ENCODE measurements at regions not wholly inside any gene's neighbourhood (a gene's known extent, or its start where the extent isn't known, plus 50 kb on each side); places are given as distances from the start of the nearest gene placed in this dataset.
"Not testable (repeated sequence)": the region's sequence is repeated elsewhere in the genome, so short reads cannot be mapped to it uniquely, and the experiment has no call there.

GRCh38 chr18:40365526-40365925, 1589.5 kb upstream of the PIK3C3 start:
- DNase-seq (ENCODE audit: low spot score) = no peak

- DNase-seq (ENCODE audit: low spot score) = no peak
Measured at GRCh38 chr18:40360558-40360957, 1594.5 kb upstream of the PIK3C3 start.

- no peak for DNase-seq (ENCODE audit: low spot score)
Measured at GRCh38 chr18:40357536-40357935, 1597.5 kb upstream of the PIK3C3 start.

GRCh38 chr18:40356168-40356567, 1598.9 kb upstream of the PIK3C3 start:
- no peak for DNase-seq (ENCODE audit: low spot score)

- peak; percentile 10 for DNase-seq (ENCODE audit: low spot score)
Measured at GRCh38 chr18:40355726-40356125, 1599.3 kb upstream of the PIK3C3 start.

GRCh38 chr18:40348196-40348595, 1606.8 kb upstream of the PIK3C3 start:
- DNase-seq (ENCODE audit: low spot score) = no peak

GRCh38 chr18:40347261-40347660, 1607.8 kb upstream of the PIK3C3 start:
- no peak for DNase-seq (ENCODE audit: low spot score)

GRCh38 chr18:40346146-40346545, 1608.9 kb upstream of the PIK3C3 start:
- no peak for DNase-seq (ENCODE audit: low spot score)

- DNase-seq (ENCODE audit: low spot score) = no peak
Measured at GRCh38 chr18:40341701-40342100, 1613.3 kb upstream of the PIK3C3 start.

- no peak for DNase-seq (ENCODE audit: low spot score)
Measured at GRCh38 chr18:40338284-40338683, 1616.8 kb upstream of the PIK3C3 start.

GRCh38 chr18:40326985-40327384, 1628.0 kb upstream of the PIK3C3 start:
- DNase-seq (ENCODE audit: low spot score) = no peak

- no peak for DNase-seq (ENCODE audit: low spot score)
Measured at GRCh38 chr18:40325988-40326387, 1629.0 kb upstream of the PIK3C3 start.

- DNase-seq (ENCODE audit: low spot score) = no peak
Measured at GRCh38 chr18:40314199-40314598, 1640.8 kb upstream of the PIK3C3 start.

- no peak for DNase-seq (ENCODE audit: low spot score)
Measured at GRCh38 chr18:40313030-40313642, 1641.9 kb upstream of the PIK3C3 start.

- no peak for DNase-seq (ENCODE audit: low spot score)
Measured at GRCh38 chr18:40307627-40308026, 1647.4 kb upstream of the PIK3C3 start.

GRCh38 chr18:40296717-40297413, 1658.2 kb upstream of the PIK3C3 start:
- no peak for DNase-seq (ENCODE audit: low spot score)

- no peak for DNase-seq (ENCODE audit: low spot score)
Measured at GRCh38 chr18:40292985-40293710, 1661.9 kb upstream of the PIK3C3 start.

- no peak for DNase-seq (ENCODE audit: low spot score)
Measured at GRCh38 chr18:40283560-40283959, 1671.5 kb upstream of the PIK3C3 start.

GRCh38 chr18:40281356-40281755, 1673.7 kb upstream of the PIK3C3 start:
- DNase-seq (ENCODE audit: low spot score) = not testable (repeated sequence)

- DNase-seq (ENCODE audit: low spot score) = no peak
Measured at GRCh38 chr18:40274618-40275196, 1680.3 kb upstream of the PIK3C3 start.

GRCh38 chr18:40272630-40273231, 1682.3 kb upstream of the PIK3C3 start:
- no peak for DNase-seq (ENCODE audit: low spot score)

GRCh38 chr18:40259115-40259835, 1695.8 kb upstream of the PIK3C3 start:
- no peak for DNase-seq (ENCODE audit: low spot score)
